ENCODE measurements at regions not wholly inside any gene's neighbourhood (a gene's known extent, or its start where the extent isn't known, plus 50 kb on each side); places are given as distances from the start of the nearest gene placed in this dataset.

- DNase-seq (no peak), ATAC-seq (replicated peaks) (no peak)
- H3K4me3 Mint-ChIP-seq, result no peak overlapping the region
- no peaks in the 10 kb centered on the region for H3K4me1 Mint-ChIP-seq (ENCODE audit: low read depth in 2 of 2)
- peaks cover 7 to 16% of the 10 kb centered on the region in 2 donors for H3K9me3 Mint-ChIP-seq
- no peaks in the 10 kb centered on the region for H3K27me3 Mint-ChIP-seq
- H3K27ac Mint-ChIP-seq, result no peak overlapping the region
- no peaks in the 10 kb centered on the region for H3K36me3 Mint-ChIP-seq (ENCODE audit: insufficient read depth)
Measured at GRCh38 chr21:16800536-16801275, 712.1 kb upstream of the CXADR start.

DNA sequence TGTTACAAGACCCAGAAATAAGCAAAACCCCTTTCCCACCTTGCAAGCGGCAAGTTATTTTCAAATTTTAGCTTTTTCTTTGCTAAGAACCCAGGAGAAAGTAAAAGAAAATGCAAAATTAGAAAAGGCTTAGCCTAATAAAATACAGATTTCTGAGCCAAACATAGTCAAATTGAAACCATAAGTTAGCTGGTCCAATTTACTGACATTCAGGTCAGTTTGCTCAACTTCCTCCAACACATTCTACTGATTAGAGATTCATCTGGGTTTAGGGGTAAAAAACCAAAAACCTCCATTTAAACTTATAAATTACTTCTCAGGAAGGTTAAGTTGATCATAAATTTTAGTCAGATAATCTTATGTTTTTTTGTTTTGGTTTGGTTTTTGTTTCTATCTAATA lies 701.8 kb upstream of the CXADR start:
- H3K4me1 Mint-ChIP-seq (ENCODE audit: low read depth in 2 of 2), result no peaks in the 10 kb centered on the region
- H3K4me3 Mint-ChIP-seq, result no peak overlapping the region
- H3K27me3 Mint-ChIP-seq, result no peaks in the 10 kb centered on the region
- no peak overlapping the region for H3K27ac Mint-ChIP-seq
- no peak for DNase-seq
- no peak for ATAC-seq (replicated peaks)
- H3K36me3 Mint-ChIP-seq (ENCODE audit: insufficient read depth), result no peaks in the 10 kb centered on the region
- peaks cover 7 to 14% of the 10 kb centered on the region in 2 donors for H3K9me3 Mint-ChIP-seq

GRCh38 chr21:16811970-16812369 lies 700.9 kb upstream of the CXADR start:
- Mint-ChIP-seq H3K4me3 (no peak overlapping the region), H3K9me3 (peaks cover 7 to 14% of the 10 kb centered on the region in 2 donors), H3K27ac (no peak overlapping the region), H3K36me3 (ENCODE audit: insufficient read depth) (no peaks in the 10 kb centered on the region), H3K27me3 (no peaks in the 10 kb centered on the region), H3K4me1 (ENCODE audit: low read depth in 2 of 2) (no peaks in the 10 kb centered on the region)
- DNase-seq (no peak), ATAC-seq (replicated peaks) (no peak)

DNA sequence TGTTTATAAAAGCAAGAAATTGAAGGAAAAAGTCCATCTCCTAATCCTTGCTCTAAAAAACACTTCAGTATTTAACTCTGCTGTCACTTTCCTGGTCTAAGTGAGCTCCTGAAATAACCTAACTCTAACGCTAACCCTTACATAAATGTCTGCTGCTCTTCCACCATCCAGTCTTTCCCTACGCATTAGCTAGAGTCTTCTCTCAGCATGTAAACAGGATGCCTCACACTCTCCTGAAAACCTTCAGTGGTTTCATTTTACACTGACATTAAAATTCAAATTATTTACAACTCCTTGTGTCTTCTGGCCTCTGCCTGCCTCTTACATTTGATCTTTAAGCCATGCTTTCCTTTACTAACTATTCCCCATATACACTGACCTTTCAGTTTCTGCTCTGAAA lies 697.6 kb upstream of the CXADR start:
- ATAC-seq (replicated peaks), result no peak
- Mint-ChIP-seq H3K4me1 (ENCODE audit: low read depth in 2 of 2) (no peaks in the 10 kb centered on the region), H3K9me3 (peaks cover 6 to 8% of the 10 kb centered on the region in 2 donors), H3K36me3 (ENCODE audit: insufficient read depth) (no peaks in the 10 kb centered on the region), H3K4me3 (no peak overlapping the region), H3K27me3 (no peaks in the 10 kb centered on the region), H3K27ac (no peak overlapping the region)
- DNase-seq, result no peak

DNA sequence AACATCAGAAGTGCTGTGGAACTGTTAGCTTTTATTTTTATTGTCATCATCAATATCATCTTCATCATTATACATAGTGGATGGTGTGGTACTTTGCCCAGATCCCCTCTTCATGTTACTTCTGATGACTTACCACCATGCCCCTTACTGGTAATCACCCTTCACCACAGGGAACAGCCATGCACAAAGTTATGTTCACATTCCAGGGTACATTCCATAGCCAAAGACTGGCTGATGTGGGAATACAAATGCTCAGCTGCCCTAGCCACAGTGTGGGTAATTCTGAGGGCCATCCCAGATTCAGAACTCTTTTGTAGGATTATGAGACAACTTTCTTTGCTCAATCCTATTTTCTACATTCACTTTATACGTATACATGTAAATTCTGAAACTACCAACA lies 691.3 kb upstream of the CXADR start:
- ATAC-seq (replicated peaks) (no peak), DNase-seq (no peak)
- no peak overlapping the region for H3K27ac Mint-ChIP-seq
- H3K27me3 Mint-ChIP-seq, result no peaks in the 10 kb centered on the region
- H3K4me1 Mint-ChIP-seq (ENCODE audit: low read depth in 2 of 2), result no peaks in the 10 kb centered on the region
- H3K9me3 Mint-ChIP-seq, result peaks cover 1 to 9% of the 10 kb centered on the region in 2 donors
- H3K36me3 Mint-ChIP-seq (ENCODE audit: insufficient read depth), result no peaks in the 10 kb centered on the region
- no peak overlapping the region for H3K4me3 Mint-ChIP-seq

DNA sequence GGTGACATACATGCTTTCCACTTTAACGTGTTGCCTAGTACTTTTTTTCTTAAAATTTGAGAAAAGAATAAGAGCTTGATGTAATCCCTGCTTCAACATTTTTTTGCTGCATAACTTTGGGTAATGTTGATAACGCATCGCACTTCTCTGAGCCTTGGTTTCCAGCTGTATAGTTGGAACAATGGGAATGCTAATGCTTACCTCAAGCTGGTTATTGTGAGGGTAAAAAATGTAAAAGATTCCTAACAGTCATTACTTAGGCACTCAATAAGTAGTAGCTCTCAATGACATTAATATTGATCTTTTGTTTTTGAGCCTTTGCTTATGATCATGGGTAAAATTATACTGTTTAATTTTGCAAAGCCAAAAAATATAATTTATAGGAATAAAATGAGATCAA lies 683.3 kb upstream of the CXADR start:
- H3K36me3 Mint-ChIP-seq (ENCODE audit: insufficient read depth), result no peaks in the 10 kb centered on the region
- peaks cover 4 to 6% of the 10 kb centered on the region in 2 donors for H3K9me3 Mint-ChIP-seq
- ATAC-seq (replicated peaks) (no peak), DNase-seq (no peak)
- no peak overlapping the region for H3K27ac Mint-ChIP-seq
- H3K4me3 Mint-ChIP-seq, result no peak overlapping the region
- H3K27me3 Mint-ChIP-seq, result no peaks in the 10 kb centered on the region
- no peaks in the 10 kb centered on the region for H3K4me1 Mint-ChIP-seq (ENCODE audit: low read depth in 2 of 2)

DNA sequence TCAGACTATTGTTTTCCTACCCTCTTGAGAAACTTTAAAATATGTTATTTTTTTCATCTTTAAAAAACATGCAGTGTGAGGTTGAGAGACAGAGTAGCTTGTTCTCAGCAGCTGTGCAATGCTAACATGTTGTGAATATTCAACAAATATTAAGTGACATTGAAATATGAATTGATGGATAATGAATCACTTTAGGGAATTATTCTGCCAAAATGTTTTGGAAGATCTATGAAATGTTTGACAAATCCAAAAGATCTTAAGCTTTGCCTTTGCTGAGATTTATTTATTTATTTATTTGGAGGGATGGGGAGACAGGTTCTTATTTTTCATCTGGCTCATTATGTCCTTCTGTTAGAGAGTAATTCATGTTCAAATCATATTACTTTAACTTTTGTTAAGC lies 680.1 kb upstream of the CXADR start:
- DNase-seq (no peak), ATAC-seq (replicated peaks) (no peak)
- Mint-ChIP-seq H3K4me3 (no peak overlapping the region), H3K36me3 (ENCODE audit: insufficient read depth) (no peaks in the 10 kb centered on the region), H3K4me1 (ENCODE audit: low read depth in 2 of 2) (no peaks in the 10 kb centered on the region), H3K27me3 (no peaks in the 10 kb centered on the region), H3K9me3 (peaks cover 2 to 9% of the 10 kb centered on the region in 2 donors), H3K27ac (no peak overlapping the region)

DNA sequence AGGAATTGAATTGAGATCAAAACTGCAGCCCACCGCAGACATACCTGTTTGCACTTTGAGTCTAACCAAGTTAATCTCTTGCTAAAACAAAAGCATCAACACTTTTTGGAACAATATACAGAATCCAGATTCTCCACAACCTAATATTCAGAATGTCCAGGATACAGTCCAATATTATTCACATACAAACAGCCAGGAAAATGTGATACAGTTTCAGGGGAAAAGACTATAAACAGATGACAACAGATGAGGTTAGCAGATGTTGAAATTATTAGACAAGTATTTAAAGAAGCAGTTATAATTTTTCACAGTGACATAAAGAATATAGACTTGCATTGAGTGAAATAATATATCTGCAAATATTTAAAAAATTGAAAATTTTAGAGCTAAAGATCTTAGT lies 678.1 kb upstream of the CXADR start:
- H3K4me3 Mint-ChIP-seq, result no peak overlapping the region
- peaks cover 3 to 9% of the 10 kb centered on the region in 2 donors for H3K9me3 Mint-ChIP-seq
- no peaks in the 10 kb centered on the region for H3K27me3 Mint-ChIP-seq
- ATAC-seq (replicated peaks) (no peak), DNase-seq (no peak)
- no peaks in the 10 kb centered on the region for H3K4me1 Mint-ChIP-seq (ENCODE audit: low read depth in 2 of 2)
- no peak overlapping the region for H3K27ac Mint-ChIP-seq
- H3K36me3 Mint-ChIP-seq (ENCODE audit: insufficient read depth), result no peaks in the 10 kb centered on the region

DNA sequence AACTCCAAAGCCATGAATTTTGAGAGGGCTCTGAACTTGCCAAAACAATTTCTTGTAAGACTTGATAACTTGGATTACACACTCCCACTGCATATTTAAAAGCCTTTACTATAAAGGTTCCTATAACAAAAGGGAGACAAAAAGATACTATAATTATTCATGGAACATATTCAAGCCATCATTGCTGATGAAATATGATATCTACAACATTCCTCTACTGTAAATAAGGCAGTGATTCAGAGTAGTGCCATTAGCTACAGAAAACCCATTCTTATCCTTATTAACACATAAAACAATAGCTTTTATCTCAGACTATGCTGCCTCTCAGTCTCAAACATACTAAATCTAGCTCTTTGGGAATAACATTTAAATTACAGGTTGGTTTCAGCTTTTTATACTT lies 675.5 kb upstream of the CXADR start:
- Mint-ChIP-seq H3K4me1 (ENCODE audit: low read depth in 2 of 2) (no peaks in the 10 kb centered on the region), H3K9me3 (peaks cover 1 to 9% of the 10 kb centered on the region in 2 donors), H3K4me3 (no peak overlapping the region), H3K36me3 (ENCODE audit: insufficient read depth) (no peaks in the 10 kb centered on the region), H3K27me3 (no peaks in the 10 kb centered on the region), H3K27ac (no peak overlapping the region)
- ATAC-seq (replicated peaks), result no peak
- no peak for DNase-seq

DNA sequence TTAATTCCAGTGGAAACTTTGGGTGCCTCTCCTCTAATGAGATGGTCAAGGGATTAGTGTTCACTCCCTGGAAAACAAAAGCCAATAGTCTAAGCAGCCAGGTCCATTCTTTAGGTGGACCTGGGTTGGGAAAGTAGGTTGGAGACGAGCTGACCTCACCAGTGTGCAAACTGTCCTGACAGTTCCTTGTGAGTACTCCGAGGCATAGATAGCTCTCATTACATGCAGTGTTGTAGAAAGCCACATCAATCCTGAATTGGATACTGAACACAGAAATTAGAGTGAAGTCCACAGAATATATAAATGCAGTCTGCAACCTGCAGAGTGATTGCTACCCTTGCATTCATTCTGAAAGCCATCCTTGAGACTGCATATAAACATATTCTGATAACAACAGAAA lies 675.1 kb upstream of the CXADR start:
- DNase-seq (no peak), ATAC-seq (replicated peaks) (no peak)
- H3K36me3 Mint-ChIP-seq (ENCODE audit: insufficient read depth), result no peaks in the 10 kb centered on the region
- H3K27me3 Mint-ChIP-seq, result no peaks in the 10 kb centered on the region
- no peak overlapping the region for H3K27ac Mint-ChIP-seq
- no peak overlapping the region for H3K4me3 Mint-ChIP-seq
- H3K9me3 Mint-ChIP-seq, result peaks cover 1 to 9% of the 10 kb centered on the region in 2 donors
- H3K4me1 Mint-ChIP-seq (ENCODE audit: low read depth in 2 of 2), result no peaks in the 10 kb centered on the region

DNA sequence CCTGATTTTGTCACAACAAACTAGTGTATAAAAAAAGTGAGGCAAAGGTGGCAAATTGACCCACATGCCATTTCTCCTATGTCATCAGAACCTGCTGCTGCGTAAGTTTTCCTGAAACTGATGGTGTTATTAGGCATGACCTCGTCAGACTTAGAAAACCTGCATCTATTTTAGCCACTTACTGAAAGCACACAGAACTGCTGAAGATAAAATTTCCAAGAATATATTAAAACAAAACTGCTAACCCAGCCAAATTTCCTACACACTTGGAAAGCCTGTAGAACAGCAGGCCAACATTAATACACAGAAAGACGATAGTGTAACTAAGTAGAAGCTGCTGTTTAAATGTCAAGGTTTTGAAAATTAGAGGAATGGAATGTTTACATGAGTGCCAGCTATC lies 674.5 kb upstream of the CXADR start:
- Mint-ChIP-seq H3K9me3 (peaks cover 1 to 9% of the 10 kb centered on the region in 2 donors), H3K27me3 (no peaks in the 10 kb centered on the region), H3K4me3 (no peak overlapping the region), H3K36me3 (ENCODE audit: insufficient read depth) (no peaks in the 10 kb centered on the region), H3K4me1 (ENCODE audit: low read depth in 2 of 2) (no peaks in the 10 kb centered on the region), H3K27ac (no peak overlapping the region)
- ATAC-seq (replicated peaks) (no peak), DNase-seq (no peak)

DNA sequence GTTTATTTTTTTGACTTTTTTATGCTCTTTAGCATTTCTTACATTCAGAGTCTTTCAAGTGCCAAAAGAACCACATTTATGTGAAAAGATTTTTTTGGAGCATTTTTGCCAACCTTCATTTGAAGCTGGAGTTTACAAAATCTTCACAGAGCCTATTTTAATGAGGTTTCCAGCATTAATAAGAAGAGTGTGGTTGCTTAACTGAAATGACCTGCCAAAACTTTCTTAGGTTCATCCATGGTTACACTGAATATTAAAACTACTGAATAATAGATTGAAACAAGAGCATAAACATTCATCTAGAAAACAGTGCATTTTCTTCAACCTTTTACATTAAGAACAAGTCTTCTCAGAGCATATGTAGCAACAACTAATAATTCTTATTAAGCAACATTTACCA lies 672.3 kb upstream of the CXADR start:
- peaks cover 5 to 12% of the 10 kb centered on the region in 2 donors for H3K9me3 Mint-ChIP-seq
- no peaks in the 10 kb centered on the region for H3K36me3 Mint-ChIP-seq (ENCODE audit: insufficient read depth)
- ATAC-seq (replicated peaks) (no peak), DNase-seq (no peak)
- no peak overlapping the region for H3K27ac Mint-ChIP-seq
- H3K27me3 Mint-ChIP-seq, result no peaks in the 10 kb centered on the region
- no peak overlapping the region for H3K4me3 Mint-ChIP-seq
- H3K4me1 Mint-ChIP-seq (ENCODE audit: low read depth in 2 of 2), result no peaks in the 10 kb centered on the region

GRCh38 chr21:16841975-16842695 lies 670.7 kb upstream of the CXADR start:
- Mint-ChIP-seq H3K4me1 (ENCODE audit: low read depth in 2 of 2) (no peaks in the 10 kb centered on the region), H3K36me3 (ENCODE audit: insufficient read depth) (no peaks in the 10 kb centered on the region), H3K27ac (no peak overlapping the region), H3K27me3 (no peaks in the 10 kb centered on the region), H3K4me3 (no peak overlapping the region), H3K9me3 (peaks cover 7 to 18% of the 10 kb centered on the region in 2 donors)
- no peak for DNase-seq
- no peak for ATAC-seq (replicated peaks)

GRCh38 chr21:16842696-16843035 lies 670.2 kb upstream of the CXADR start:
- DNase-seq, result no peak
- ATAC-seq (replicated peaks), result no peak
- Mint-ChIP-seq H3K4me3 (no peak overlapping the region), H3K27ac (no peak overlapping the region), H3K36me3 (ENCODE audit: insufficient read depth) (no peaks in the 10 kb centered on the region), H3K4me1 (ENCODE audit: low read depth in 2 of 2) (no peaks in the 10 kb centered on the region), H3K9me3 (peaks cover 9 to 23% of the 10 kb centered on the region in 2 donors), H3K27me3 (no peaks in the 10 kb centered on the region)

All from effector memory CD8-positive, alpha-beta T cell (primary cell).